ENCODE measurements at regions not wholly inside any gene's neighbourhood (a gene's known extent, or its start where the extent isn't known, plus 50 kb on each side); places are given as distances from the start of the nearest gene placed in this dataset.

GRCh38 chrX:45261005-45261404 lies 60.3 kb upstream of the DIPK2B start:
- no peak for FAIRE-seq

- FAIRE-seq = no peak
These were observed 58.2 kb upstream of the DIPK2B start for GRCh38 chrX:45258731-45259402.
